Smooth muscle cell (in vitro differentiated cells): ENCODE measurements at regions not wholly inside any gene's neighbourhood (a gene's known extent, or its start where the extent isn't known, plus 50 kb on each side); places are given as distances from the start of the nearest gene placed in this dataset.

Experiments used
- DNase-seq: peaks from one replicate; lab custom pipeline; 2025; ENCODE audit not compliant: unreplicated experiment; lab: John Stamatoyannopoulos, UW
- H2AFZ ChIP-seq: fragments of 200-600 bp; sonication (generic); 2 replicates; pipeline ENCODE4 v1.6.0; 2016; ENCODE audit warnings: antibody characterized with exemption, low read depth, mild to moderate bottlenecking
- H3F3A ChIP-seq: fragments of 200-600 bp; sonication (generic); 2 replicates; pipeline ENCODE4 v1.6.0; 2017; ENCODE audit warnings: antibody characterized with exemption, low read depth
- H3K27ac ChIP-seq: fragments of 200-600 bp; sonication (generic); 2 replicates; pipeline ENCODE4 v1.5.1; 2016; ENCODE audit warnings: low read depth, mild to moderate bottlenecking
- H3K27me3 ChIP-seq: fragments of 200-600 bp; sonication (generic); 2 replicates; pipeline ENCODE4 v1.6.1; 2016; ENCODE audit warnings: low read depth, mild to moderate bottlenecking
- H3K36me3 ChIP-seq: fragments of 200-600 bp; sonication (generic); 2 replicates; pipeline ENCODE4 v1.5.1; 2016; ENCODE audit warnings: low read depth
- H3K4me1 ChIP-seq: fragments of 200-600 bp; sonication (generic); 2 replicates; pipeline ENCODE4 v1.5.1; 2016; ENCODE audit warnings: low read depth
- H3K4me2 ChIP-seq: fragments of 200-600 bp; sonication (generic); 2 replicates; pipeline ENCODE4 v1.6.0; 2016; ENCODE audit warnings: mild to moderate bottlenecking
- H3K4me3 ChIP-seq: fragments of 200-600 bp; sonication (generic); 2 replicates; pipeline ENCODE4 v1.5.1; 2016; ENCODE audit warnings: mild to moderate bottlenecking
- H3K79me2 ChIP-seq: fragments of 200-600 bp; sonication (generic); 2 replicates; pipeline ENCODE4 v1.6.0; 2016; ENCODE audit warnings: low read depth, mild to moderate bottlenecking
- H3K9ac ChIP-seq: fragments of 200-600 bp; sonication (generic); 2 replicates; pipeline ENCODE4 v1.6.0; 2016; ENCODE audit warnings: low read depth
- H3K9me3 ChIP-seq: fragments of 200-600 bp; sonication (generic); replicated peaks from 2 replicates; pipeline ENCODE4 v1.5.1; 2016; ENCODE audit warnings: low read depth
- H4K20me1 ChIP-seq: fragments of 200-600 bp; sonication (generic); 2 replicates; pipeline ENCODE4 v1.6.0; 2016; ENCODE audit warnings: low read depth
- WGBS: methylation state at CpG from one replicate; pipeline ENCODE4 v1.1.7; 2016; ENCODE audit warnings: low lambda C conversion rate; 5-methylcytosine and 5-hydroxymethylcytosine counted together
- TF ChIP-seq, protein P1 (sequence below): fragments of 200-600 bp; sonication (generic); IDR thresholded peaks from 2 replicates; pipeline ENCODE4 v1.5.1; 2017; ENCODE audit warnings: borderline replicate concordance, mild to moderate bottlenecking, antibody characterized with exemption; ENCODE audit not compliant: insufficient read depth, poor library complexity, severe bottlenecking

DNA sequence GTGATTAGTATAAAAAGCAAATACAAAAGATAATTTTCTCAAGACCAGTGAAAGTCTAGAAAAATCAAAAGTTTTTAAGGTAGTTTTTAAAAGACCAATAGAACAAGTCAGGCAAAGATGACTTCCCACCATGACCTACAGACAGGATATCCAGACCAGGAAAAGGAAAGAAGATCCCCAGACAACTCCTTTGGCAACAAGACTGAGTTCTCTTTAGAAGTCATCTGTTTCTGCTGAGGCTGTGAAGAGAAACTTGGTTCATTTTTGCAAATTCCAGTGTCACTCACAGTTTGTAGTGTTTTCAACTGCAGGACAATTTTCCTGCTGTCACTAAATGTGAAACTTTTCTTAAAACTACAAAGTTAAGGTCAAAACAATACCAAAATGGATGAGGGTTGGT, 240.9 kb upstream of the SIX2 start:
- no peaks in the 10 kb centered on the region for H3K27me3 ChIP-seq
- H2AFZ ChIP-seq = no peak overlapping the region
- no peaks in the 10 kb centered on the region for H3K79me2 ChIP-seq
- H3K36me3 ChIP-seq = no peaks in the 10 kb centered on the region
- no peaks in the 10 kb centered on the region for H4K20me1 ChIP-seq
- DNase-seq = no peak
- TF ChIP-seq, protein P1, sequence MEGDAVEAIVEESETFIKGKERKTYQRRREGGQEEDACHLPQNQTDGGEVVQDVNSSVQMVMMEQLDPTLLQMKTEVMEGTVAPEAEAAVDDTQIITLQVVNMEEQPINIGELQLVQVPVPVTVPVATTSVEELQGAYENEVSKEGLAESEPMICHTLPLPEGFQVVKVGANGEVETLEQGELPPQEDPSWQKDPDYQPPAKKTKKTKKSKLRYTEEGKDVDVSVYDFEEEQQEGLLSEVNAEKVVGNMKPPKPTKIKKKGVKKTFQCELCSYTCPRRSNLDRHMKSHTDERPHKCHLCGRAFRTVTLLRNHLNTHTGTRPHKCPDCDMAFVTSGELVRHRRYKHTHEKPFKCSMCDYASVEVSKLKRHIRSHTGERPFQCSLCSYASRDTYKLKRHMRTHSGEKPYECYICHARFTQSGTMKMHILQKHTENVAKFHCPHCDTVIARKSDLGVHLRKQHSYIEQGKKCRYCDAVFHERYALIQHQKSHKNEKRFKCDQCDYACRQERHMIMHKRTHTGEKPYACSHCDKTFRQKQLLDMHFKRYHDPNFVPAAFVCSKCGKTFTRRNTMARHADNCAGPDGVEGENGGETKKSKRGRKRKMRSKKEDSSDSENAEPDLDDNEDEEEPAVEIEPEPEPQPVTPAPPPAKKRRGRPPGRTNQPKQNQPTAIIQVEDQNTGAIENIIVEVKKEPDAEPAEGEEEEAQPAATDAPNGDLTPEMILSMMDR = no peak
- H3K4me3 ChIP-seq = no peak overlapping the region
- H3K4me1 ChIP-seq = no peaks in the 10 kb centered on the region
- H3K27ac ChIP-seq = no peak overlapping the region
- no peaks in the 10 kb centered on the region for H3K9me3 ChIP-seq
- no peak overlapping the region for H3K9ac ChIP-seq
- no peaks in the 10 kb centered on the region for H3F3A ChIP-seq
- no peak overlapping the region for H3K4me2 ChIP-seq

DNA sequence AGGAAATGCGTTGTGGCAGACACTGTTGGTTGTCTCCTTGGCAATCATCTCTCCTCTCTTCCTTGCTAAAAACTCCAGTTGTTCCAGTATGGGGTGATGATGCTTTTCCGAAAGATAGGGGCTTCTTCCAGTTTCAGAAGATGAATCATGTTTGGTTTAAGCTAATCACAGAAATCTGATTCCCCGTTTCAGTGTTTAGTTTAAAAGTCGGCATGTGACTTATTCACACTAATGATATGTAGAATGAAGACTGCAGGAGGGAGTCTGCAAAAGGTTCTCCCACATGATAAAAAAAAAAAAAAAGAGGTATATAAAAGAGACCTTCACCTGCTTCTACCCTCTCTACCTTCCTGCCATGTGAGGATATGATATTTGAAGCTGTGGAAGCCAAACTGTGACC, 239.0 kb upstream of the SIX2 start:
- H3K4me2 ChIP-seq = no peak overlapping the region
- no peaks in the 10 kb centered on the region for H3F3A ChIP-seq
- no peak overlapping the region for H3K4me3 ChIP-seq
- H4K20me1 ChIP-seq = no peaks in the 10 kb centered on the region
- no peaks in the 10 kb centered on the region for H3K4me1 ChIP-seq
- no peaks in the 10 kb centered on the region for H3K9me3 ChIP-seq
- 63% methylated on average over 4 of the region's 4 CpGs for WGBS
- DNase-seq = no peak
- no peaks in the 10 kb centered on the region for H3K36me3 ChIP-seq
- H3K27me3 ChIP-seq = no peaks in the 10 kb centered on the region
- H3K79me2 ChIP-seq = no peaks in the 10 kb centered on the region
- no peak overlapping the region for H3K9ac ChIP-seq
- H3K27ac ChIP-seq = no peak overlapping the region
- TF ChIP-seq, protein P1 = no peak
- no peak overlapping the region for H2AFZ ChIP-seq

DNA sequence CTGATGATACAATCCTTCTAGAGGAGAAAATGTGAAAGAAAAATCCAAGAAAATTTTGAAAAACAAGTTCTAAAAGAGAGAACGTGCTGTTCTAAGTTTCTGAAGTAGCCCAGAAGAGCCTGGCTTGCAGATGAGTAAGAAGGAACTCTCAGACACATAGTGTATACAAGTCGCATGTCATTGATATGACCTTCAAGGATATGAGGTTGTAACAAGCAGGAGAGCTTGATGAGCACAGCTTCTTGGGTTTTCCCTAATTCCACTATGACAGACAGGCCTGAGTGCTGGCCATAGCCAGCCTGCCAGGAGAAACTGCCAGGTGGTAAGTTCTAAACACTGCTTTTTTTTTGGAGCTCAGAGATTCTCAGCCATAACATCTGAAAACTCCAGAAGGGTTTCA, 235.7 kb upstream of the SIX2 start:
- Histone ChIP-seq H3K4me3 (no peak overlapping the region), H4K20me1 (no peaks in the 10 kb centered on the region), H3K79me2 (no peaks in the 10 kb centered on the region), H2AFZ (no peak overlapping the region), H3K27ac (no peak overlapping the region), H3K9me3 (no peaks in the 10 kb centered on the region), H3K36me3 (no peaks in the 10 kb centered on the region), H3K4me2 (no peak overlapping the region), H3F3A (no peaks in the 10 kb centered on the region), H3K4me1 (no peaks in the 10 kb centered on the region), H3K27me3 (no peaks in the 10 kb centered on the region), H3K9ac (no peak overlapping the region)
- DNase-seq = no peak
- 72% methylated on average over 2 of the region's 2 CpGs for WGBS
- TF ChIP-seq, protein P1 = no peak

DNA sequence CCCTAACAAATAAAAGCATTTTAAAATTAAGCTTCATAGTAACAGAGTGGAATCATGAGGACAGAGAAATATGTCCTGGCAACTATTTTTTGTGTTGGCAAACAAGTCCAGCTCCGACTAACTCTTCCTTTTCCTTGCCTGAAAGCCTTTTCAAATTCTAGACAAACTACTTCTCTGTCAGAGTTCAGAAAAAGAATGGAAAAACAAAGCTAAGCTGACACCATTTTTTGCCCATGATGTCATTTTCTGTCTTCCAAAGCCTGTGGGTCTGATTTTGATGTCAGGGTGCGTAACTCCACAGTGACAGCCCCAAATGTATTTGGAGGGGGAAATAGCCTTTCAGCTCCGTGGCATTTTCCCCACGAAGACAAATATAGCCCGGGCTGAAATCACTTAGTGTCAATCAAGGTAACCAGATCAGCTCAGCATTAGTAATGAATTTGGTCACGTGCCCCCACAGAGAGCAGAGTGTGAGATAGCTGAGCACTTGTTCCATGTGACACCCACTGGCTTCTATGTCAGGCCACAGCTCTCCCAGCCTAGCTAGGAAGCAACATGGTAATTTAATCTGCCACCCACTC, 233.0 kb upstream of the SIX2 start:
- Histone ChIP-seq H3K27me3 (no peaks in the 10 kb centered on the region), H3K4me2 (no peak overlapping the region), H2AFZ (no peak overlapping the region), H3K9me3 (no peaks in the 10 kb centered on the region), H3F3A (no peaks in the 10 kb centered on the region), H3K4me1 (no peaks in the 10 kb centered on the region), H4K20me1 (no peaks in the 10 kb centered on the region), H3K4me3 (no peak overlapping the region), H3K27ac (no peak overlapping the region), H3K9ac (no peak overlapping the region), H3K36me3 (no peaks in the 10 kb centered on the region), H3K79me2 (no peaks in the 10 kb centered on the region)
- no peak for DNase-seq
- WGBS = 56% methylated on average over 6 of the region's 6 CpGs
- TF ChIP-seq, protein P1 = no peak
